SK-N-MC (cell line): ENCODE measurements at regions not wholly inside any gene's neighbourhood (a gene's known extent, or its start where the extent isn't known, plus 50 kb on each side); places are given as distances from the start of the nearest gene placed in this dataset.

Experiments
- EZH2 ChIP-seq: fragments of 200-600 bp; sonication (generic); IDR thresholded peaks from one replicate; pipeline ENCODE4 v1.6.1; 2017; ENCODE audit warnings: antibody characterized with exemption
- FOXP2 ChIP-seq: optimal IDR thresholded peaks from 2 replicates; pipeline ENCODE3; 2011; ENCODE audit warnings: mild to moderate bottlenecking, moderate library complexity; ENCODE audit not compliant: insufficient read depth; ENCODE audit errors: extremely low read length, control extremely low read depth
- POLR2AphosphoS5 ChIP-seq: IDR thresholded peaks from 2 replicates; pipeline ENCODE4 v1.6.1; 2012; ENCODE audit warnings: mild to moderate bottlenecking, low read depth, low read length, borderline replicate concordance

DNA sequence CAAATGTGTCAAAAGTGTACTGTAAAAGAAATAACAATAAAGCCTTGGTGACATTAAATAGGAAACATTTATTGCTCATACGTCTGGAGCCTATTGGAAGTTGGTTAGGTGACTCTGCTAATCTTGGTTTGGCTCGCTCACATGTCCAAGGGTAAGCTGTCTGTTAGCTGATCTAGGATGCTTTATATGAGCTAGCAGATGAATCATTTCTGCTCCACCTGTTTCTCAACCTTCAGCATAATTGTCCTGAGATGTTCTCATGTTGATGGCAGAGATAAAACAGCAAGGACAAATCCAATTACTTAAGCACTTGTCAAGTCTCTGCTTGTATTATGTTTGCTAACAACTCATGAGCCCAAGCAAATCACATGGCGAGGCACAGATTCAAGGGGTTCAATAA, 56.0 kb upstream of the CD53 start:
- TF ChIP-seq EZH2 = no peak
- no peak for TF ChIP-seq FOXP2
- TF ChIP-seq POLR2AphosphoS5 = no peak
